HG03064 (cell line): ENCODE measurements at regions not wholly inside any gene's neighbourhood (a gene's known extent, or its start where the extent isn't known, plus 50 kb on each side); places are given as distances from the start of the nearest gene placed in this dataset.

Experiments used
- ATAC-seq: cut with Tn5 transposase; IDR thresholded peaks from one replicate; pipeline ENCODE4 v1.9.1; 2021; ENCODE audit warnings: low read depth; ENCODE audit not compliant: unreplicated experiment

DNA sequence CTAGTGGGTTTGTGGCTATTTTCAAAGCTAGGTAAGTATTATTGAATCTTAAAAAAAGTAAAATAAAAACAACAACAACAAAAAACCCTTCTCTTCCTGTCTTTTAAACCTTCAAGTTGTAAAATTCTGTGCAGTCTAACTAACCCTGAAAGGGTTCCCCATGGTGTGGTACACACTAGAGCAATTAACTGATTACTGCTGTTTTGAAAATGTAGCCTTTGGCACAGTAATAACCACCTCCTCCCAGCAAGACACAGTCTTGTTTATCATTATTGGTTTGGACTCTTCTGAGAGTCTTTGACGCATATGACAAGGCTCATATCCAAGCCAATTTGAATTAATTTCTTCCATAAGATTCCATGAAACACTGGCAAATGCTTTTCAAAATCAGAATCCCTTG is 2184.6 kb upstream of the PIK3C3 start:
- ATAC-seq = no peak

DNA sequence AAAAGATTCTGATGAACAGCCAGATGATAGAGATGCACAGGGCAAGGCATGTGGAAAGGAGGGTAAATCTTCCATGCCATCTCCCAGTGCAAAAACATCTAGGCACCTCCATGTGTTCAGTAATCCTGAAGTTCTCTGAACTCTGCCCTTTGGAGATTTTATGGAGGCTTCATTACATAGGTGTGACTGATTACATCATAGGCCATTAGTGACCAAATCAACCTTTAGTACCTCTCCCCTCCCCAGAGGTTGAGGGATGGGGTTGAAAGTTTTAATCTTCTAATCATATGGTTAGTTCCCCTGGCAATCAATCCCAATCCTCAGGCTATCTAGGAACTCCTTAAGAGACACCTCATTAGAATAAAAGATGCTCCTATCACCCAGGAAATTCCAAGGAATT is 2190.2 kb upstream of the PIK3C3 start:
- no peak for ATAC-seq

DNA sequence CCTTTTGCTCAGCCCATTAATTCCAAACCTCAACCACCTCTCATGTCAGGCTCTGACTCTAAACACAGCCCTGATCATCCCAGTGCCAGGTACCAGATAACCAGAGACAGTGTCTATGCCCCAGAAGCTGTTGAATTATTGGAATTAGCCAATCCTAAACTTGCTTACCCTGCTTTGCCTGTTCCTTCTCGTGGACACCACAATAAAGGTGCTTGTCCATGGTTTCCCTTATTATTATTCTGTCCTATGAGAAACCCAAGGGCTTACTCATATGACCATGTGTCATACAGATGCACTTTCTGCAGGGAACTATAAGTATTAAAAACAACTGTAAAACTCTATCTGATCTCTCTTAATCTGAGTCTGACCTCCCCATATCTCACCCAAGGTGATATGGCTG is 2193.8 kb upstream of the PIK3C3 start:
- ATAC-seq = no peak

DNA sequence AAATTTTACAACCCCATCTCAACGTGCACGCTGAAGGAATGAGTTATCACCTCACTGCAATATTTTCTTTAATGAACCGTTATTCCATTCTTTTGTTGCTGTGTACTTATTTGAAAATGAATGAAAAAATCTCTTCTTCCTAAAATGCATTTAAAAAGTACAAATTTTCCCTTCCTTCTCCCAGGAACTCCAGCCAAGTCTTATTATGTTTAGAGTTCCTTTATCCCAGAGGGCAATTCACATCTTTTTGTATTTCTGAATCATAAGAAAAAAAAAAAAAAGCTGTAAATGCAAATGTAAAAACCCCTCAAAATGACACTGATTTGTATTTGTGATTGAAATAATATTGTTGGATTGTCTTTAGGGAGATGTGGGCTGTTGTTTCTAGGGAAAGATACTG is 2194.3 kb upstream of the CELF4 start:
- no peak for ATAC-seq

DNA sequence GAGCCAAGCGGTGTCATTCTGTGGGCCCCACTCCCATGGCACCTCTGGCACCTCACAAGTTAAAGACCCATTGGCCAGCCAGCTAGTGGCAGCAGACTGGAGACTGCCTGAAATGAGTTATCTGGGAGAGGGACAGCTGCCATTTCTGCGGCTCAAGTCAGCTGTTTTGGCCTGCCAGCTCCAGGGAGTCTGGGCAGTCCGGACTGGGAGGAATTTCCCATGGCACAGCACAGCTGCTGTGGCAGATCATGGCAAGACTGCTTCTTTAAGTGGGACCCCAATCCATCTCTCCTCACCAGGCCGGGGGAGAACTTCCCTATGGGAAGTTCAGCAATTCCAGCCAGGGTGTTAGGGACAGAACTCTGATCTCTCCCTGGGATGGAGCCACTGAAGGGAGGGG is 2187.6 kb upstream of the CELF4 start:
- no peak for ATAC-seq

DNA sequence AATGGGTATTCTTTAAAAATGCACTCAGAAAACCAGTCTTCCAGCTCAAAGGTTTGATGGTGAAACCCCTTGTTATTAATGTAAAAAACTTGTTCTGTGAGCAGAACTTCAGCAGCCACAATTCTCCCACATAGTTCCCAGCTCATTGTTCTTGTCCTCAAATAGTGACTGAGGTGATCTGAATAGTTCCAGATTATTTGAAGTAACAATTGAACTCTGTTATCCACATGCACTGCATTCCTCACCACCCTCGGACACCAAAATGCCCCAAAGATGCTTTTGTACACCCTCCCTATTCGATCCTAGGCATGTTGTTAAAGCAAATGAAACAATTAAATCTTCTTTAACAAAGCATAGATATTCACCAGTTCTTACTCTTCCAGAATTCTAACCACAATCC is 2186.8 kb upstream of the CELF4 start:
- ATAC-seq = no peak

DNA sequence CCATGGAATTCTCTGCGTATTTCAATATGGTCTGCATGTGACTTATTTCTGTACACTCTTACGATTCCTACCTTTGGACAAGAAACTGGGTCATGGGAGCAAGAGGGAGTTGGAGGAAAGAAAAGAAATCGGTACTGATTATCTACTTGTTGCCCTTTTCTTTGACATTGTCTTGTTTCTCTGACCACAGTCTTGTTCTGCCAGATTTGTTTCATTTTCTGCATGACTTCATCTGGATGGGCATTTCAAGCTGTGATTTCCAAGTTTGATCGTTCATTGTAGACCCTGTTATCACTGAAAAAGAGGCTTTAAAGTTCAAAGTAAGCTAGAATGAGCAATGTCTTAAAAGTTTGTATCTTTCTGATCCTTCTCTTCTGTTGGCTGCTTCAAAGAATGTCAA is 2186.3 kb upstream of the CELF4 start:
- ATAC-seq = no peak

DNA sequence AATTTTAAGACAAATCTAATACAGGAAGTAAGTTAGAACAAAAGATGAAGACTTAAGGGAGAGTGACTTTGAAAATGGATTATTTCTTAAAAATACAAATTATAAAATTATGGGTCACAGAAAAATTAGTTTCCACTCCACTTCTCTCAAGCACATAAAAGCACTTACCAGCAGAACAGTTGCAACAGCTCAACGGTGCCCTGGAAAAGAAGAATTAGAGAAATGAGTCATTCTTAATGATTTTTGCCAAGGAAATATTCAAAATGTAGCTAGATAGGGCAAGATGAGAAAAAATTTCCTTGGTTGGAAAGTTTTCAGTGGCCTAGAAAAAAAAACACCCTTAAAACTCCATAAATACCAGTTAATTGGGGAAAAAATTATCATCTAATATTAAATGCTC is 2185.6 kb upstream of the CELF4 start:
- no peak for ATAC-seq

DNA sequence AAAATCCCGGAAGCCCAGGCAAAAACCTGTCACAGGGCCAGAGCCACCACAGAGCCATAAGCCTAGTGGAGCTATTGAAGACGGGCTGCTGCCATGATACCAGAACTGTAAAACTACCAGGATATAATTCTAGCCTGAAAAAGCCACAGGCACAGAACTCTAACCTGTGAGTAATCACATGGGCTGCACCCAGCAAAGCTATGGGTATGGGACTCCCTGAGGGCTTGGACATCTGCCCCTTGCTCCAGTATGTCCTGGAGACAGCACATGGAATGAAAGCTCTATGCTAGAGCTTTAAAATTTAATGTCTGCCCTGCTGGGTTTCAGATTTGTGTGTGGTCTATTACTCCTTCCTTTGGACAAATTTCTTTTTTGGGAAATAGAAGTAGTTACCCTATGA is 2183.6 kb upstream of the CELF4 start:
- ATAC-seq = no peak

DNA sequence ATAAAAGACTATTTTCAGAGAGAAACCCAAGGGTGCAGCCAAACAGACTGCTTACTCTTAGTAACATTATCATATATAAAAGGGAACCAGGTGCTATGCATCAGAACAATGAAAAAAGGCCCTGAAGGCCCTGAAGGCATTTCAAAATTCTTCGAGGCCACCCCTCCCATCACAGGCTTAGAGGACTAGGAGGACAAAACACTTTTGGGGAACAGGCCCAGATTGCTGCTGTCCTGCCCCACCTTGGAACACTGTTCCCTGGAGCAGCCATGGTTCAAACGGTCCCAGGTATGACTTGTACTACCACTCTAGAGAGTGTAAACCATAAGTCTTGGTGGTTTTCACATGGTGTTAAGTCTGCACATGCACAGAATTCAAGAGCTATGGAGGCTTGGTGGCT is 2183.1 kb upstream of the CELF4 start:
- ATAC-seq = no peak

DNA sequence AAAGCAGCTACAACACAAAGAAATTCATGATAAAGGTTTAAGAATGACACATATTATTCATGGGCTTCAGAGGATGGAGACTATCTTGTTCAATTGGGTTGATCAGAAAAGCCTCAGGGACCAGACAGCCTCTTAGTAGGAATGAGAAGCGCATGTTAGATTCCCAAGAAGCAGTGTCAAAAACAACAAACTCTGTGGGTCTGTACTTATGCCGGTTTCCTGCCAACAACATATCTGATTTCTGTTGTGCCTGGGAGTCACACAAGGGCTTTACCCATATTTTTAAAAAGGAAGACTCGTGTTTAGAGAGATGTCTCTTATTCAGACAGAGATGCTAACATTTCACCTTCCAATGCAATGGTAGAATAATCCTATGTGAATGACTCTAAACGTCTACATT is 2180.6 kb upstream of the CELF4 start:
- no peak for ATAC-seq

DNA sequence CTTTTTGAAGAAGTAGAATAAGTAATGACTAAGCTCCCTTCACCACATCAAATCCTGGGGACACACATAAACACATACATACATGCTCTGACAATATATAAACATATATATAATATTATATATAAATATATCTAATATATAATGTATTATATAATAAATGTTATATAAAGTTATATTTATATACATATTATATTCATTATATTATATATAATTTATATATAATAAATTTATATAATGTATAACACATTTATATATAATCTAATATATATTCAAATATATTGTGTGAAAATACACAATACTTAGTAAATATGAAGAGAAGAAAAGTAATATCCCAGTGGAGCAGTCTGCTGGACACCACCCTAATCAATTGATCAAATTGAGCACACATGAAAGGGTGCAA is 2177.9 kb upstream of the CELF4 start:
- no peak for ATAC-seq

DNA sequence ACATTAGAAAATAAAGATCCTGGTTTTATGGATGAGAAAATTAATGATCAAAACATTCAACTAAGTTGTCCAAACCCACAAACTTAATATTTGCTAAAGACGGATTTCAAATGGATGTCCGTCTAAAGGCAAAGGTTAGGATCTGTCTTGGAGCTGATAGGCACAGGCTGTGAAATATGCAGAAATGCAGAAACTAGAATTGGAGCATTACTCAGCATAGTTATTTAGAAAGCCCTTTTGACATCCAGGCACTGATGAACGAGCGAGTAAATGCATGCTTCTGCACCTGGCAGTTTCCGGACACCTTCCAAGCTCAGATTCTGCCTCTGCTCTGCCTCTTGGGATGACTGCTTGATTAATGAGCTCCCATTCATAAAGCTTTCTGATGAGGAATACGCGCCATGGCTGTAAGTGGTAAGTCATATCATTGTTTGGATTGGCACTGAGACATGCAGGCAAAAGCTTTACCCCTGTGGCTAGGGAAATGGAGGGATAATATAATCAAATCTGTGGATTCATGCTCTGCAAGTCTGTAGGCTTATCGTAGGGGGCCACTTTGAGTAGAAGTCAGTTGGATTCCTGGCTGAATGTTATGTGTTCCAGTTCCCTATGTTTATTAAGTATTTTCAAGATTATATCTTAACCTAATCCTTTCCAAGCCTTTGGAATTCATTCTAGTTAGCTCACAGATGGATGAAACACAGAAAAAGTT is 2176.3 kb upstream of the CELF4 start:
- ATAC-seq = no peak

DNA sequence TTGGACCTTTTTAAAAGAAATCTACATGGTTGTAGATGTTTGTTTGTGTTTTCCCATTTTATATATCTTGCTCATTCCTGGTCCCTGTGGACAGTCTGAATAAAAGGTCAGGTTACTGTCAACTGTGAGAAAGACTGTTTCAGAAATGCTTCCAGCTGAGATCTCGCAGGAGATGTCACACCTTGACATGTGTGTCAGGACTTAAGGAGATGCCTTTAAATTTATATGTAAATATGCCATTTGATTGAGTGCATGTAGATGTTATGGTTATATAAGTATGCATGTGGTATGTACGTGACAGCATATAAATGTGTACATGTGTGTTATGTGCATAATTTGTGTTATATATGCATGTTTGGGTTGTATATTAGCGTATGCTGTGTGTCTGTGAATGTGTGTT is 2172.3 kb upstream of the CELF4 start:
- ATAC-seq = no peak

DNA sequence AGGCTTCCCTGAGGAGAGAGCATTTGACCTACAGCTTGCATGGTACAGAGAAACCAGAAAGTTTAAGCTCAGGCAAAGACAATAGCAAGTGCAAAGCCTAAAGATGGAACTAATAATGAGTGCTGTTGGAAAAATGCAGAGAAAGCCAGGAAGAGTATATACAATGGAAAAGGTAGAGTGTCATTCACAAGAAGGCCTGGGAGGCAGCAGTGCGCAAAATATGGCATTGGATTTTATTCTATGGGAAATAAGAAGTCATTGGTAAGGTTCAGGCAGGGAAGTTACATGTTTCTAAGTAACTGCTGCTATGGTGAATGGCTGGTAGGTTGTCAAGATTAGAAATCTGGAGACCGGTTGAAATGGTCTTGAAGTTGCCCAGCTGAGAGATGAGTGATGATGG is 2167.3 kb upstream of the CELF4 start:
- ATAC-seq = no peak

DNA sequence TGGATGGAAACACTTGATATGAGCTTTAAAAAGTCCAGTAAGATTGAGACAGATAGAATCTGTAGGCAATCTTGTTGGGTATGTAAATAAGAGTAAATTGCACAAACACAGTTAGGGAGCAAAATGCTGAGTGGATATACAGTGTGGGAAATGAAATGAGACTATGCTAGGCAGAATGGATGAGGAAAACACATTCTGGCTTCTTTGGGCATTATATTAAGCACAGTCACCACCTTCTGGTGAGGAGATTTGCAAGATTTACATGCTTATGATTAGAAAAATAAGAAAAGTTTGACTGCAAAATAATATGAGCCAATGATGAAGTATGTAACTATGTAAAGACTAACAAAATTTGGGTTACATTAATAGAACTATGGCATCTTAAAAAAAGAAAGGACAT is 2165.0 kb upstream of the CELF4 start:
- no peak for ATAC-seq

DNA sequence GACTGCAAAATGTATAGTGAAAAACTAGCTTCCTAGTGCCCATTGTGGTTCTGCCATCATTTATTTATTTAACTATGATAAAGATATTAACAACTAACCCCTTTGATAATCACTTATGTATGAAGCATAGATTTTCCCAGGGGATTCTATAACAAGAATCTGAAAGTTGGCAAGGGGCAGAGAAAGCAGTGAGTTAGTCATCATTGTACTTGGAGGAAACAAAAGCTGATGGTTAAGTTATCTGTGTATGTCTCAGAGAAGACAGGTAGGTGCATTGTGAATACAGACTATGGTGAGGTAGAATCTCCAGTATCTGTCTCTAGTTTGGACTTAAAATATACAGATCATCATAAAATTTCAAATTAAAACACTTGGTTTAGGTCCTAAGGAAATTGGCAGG is 2159.1 kb upstream of the CELF4 start:
- ATAC-seq = no peak

DNA sequence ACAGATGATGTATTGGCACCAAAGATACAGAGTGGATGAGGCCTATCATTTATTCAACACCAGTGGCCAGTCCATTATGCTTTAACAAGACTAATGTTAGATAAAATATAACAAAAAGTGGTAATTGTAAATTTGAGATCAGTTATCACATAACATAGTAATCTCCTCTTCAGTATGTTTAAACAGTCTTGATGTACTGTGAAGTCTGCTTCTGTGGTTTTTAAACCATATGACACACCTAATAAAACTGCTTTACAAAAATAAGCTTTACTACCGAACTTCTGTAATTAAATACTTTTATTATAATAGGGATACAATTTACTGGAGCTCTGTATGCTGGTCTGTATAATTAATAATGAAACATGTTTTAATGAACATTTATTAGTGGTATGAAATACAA is 2156.1 kb upstream of the CELF4 start:
- no peak for ATAC-seq

DNA sequence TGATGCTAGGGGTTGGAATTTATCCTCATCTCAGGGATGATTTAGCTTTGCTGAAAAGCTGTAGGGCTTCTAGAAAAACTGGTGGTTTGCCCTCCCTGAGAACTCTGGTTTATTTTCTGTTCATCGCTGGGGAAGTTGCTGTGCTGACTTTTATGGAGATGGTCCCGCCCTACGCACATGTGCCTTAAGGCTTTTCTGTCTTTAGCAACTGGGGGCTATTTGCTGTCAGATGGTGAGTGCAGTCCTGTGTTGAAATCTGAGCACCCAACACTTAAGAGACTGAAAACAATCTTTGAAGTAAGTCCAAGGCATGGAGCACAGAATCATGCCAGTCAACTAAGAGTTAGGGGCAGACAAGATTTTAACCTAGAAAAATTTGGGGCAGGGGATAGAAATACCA is 2148.4 kb upstream of the CELF4 start:
- no peak for ATAC-seq

DNA sequence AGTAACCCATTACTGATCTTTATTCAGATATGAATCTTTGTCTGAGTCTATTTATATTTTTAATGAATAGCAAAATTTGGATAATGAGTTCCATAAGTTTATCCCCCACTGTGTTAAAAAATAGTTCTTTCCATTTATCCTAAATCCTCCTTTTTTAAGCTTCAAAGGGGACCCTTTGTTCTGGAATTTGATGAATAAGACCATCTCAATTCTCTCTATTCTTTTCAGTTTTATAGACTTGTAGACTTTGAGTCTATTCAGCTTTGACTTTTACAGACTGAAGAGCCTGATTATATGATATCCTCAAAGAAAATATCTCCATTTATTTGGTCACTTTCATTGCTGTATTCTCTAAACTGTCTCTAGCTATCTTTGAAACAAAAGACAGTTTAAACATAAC is 2146.1 kb upstream of the CELF4 start:
- no peak for ATAC-seq

DNA sequence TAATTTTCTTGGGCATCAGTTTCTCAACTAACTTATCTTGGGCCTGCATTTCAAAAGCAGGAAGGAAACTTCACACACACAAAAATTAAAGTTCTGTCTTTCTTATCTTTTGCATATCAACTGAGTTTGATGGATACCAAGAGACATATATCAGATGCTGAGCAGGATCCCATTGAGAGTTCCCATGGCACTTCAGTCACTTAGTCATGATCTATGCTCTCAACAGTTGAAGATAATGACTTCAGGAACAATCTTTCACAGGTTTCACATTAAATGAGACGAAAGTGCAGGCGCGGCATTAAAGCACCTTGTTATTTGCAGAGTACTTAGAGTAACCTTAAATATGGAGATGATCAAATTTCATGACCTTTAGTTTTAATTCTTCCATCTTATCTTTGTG is 2139.8 kb upstream of the CELF4 start:
- ATAC-seq = no peak

DNA sequence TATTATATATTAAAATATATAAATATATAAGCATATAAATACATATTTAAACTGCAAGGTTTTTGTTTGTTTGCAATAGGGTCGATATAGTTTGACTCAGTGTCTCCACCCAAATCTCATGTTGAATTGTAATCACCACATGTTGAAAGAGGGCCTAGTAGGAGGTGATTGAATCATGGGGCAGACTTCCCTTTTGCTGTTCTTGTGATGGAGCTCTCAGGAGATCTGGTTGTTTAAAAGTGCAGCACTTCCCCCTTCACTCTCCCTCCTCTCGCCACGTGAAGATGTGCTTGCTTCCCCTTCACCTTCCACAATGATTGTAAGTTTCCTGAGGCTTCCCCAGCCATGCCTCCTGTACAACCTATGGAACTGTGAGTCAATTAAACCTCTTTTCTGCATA is 2137.3 kb upstream of the CELF4 start:
- no peak for ATAC-seq

DNA sequence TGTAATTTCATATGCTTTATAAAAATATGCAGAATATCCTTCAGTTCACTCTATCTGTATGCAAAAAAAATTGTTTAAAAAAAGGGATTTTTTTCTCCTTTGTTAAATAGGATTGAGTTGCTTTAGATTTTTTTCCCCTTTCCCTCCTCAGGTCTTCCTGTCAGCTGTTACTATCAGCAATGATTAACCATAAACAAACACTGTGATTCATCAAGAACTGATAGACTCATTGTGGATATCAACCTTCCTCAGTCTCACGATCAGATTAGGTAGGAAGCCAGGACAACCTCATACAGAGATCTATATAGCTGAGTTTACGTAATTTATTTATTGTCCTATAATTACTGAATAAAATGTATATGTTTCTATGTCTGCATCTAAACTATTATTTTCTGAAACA is 2136.2 kb upstream of the CELF4 start:
- ATAC-seq = no peak
